ENCODE measurements at regions not wholly inside any gene's neighbourhood (a gene's known extent, or its start where the extent isn't known, plus 50 kb on each side); places are given as distances from the start of the nearest gene placed in this dataset.

GRCh38 chr21:16258844-16259611, 529.2 kb downstream of the USP25 start:
- H3K4me1 ChIP-seq (ENCODE audit: control insufficient read depth, insufficient read depth, low read length), result no peaks in the 10 kb centered on the region
- no peaks in the 10 kb centered on the region for H3K9me3 ChIP-seq (ENCODE audit: control insufficient read depth in 2 of 2, low read length in 2 of 2)
- no peak overlapping the region for H3K9ac ChIP-seq (ENCODE audit: low read length in 2 of 2)
- no peaks in the 10 kb centered on the region for H3K27me3 ChIP-seq (ENCODE audit: control insufficient read depth in 1 of 2, insufficient read depth in 2 of 2, low read length in 2 of 2)
- no peaks in the 10 kb centered on the region for H3K36me3 ChIP-seq (ENCODE audit: control insufficient read depth in 2 of 2, insufficient read depth in 2 of 2, low read length in 2 of 2)
- no peak overlapping the region for H3K27ac ChIP-seq (ENCODE audit: low read length)
- no peak overlapping the region for H3K4me3 ChIP-seq (ENCODE audit: low read length in 2 of 2)

- Histone ChIP-seq H3K27ac (ENCODE audit: low read length) (no peak overlapping the region), H3K36me3 (ENCODE audit: control insufficient read depth in 2 of 2, insufficient read depth in 2 of 2, low read length in 2 of 2) (no peaks in the 10 kb centered on the region), H3K9me3 (ENCODE audit: control insufficient read depth in 2 of 2, low read length in 2 of 2) (no peaks in the 10 kb centered on the region), H3K4me3 (ENCODE audit: low read length in 2 of 2) (no peak overlapping the region), H3K4me1 (ENCODE audit: control insufficient read depth, insufficient read depth, low read length) (no peaks in the 10 kb centered on the region), H3K27me3 (ENCODE audit: control insufficient read depth in 1 of 2, insufficient read depth in 2 of 2, low read length in 2 of 2) (no peaks in the 10 kb centered on the region), H3K9ac (ENCODE audit: low read length in 2 of 2) (no peak overlapping the region)
Observed at GRCh38 chr21:16262091-16262490, 532.3 kb downstream of the USP25 start.

- H3K4me3 ChIP-seq (ENCODE audit: low read length in 2 of 2), result no peak overlapping the region
- no peaks in the 10 kb centered on the region for H3K36me3 ChIP-seq (ENCODE audit: control insufficient read depth in 2 of 2, insufficient read depth in 2 of 2, low read length in 2 of 2)
- H3K27ac ChIP-seq (ENCODE audit: low read length), result no peak overlapping the region
- H3K9ac ChIP-seq (ENCODE audit: low read length in 2 of 2), result no peak overlapping the region
- H3K27me3 ChIP-seq (ENCODE audit: control insufficient read depth in 1 of 2, insufficient read depth in 2 of 2, low read length in 2 of 2), result no peaks in the 10 kb centered on the region
- no peaks in the 10 kb centered on the region for H3K9me3 ChIP-seq (ENCODE audit: control insufficient read depth in 2 of 2, low read length in 2 of 2)
- H3K4me1 ChIP-seq (ENCODE audit: control insufficient read depth, insufficient read depth, low read length), result no peaks in the 10 kb centered on the region
Observed at GRCh38 chr21:16264319-16264718, 534.5 kb downstream of the USP25 start.

GRCh38 chr21:16269476-16269875, 539.7 kb downstream of the USP25 start:
- Histone ChIP-seq H3K36me3 (ENCODE audit: control insufficient read depth in 2 of 2, insufficient read depth in 2 of 2, low read length in 2 of 2) (no peaks in the 10 kb centered on the region), H3K4me3 (ENCODE audit: low read length in 2 of 2) (no peak overlapping the region), H3K27ac (ENCODE audit: low read length) (no peak overlapping the region), H3K27me3 (ENCODE audit: control insufficient read depth in 1 of 2, insufficient read depth in 2 of 2, low read length in 2 of 2) (no peaks in the 10 kb centered on the region), H3K9me3 (ENCODE audit: control insufficient read depth in 2 of 2, low read length in 2 of 2) (no peaks in the 10 kb centered on the region), H3K4me1 (ENCODE audit: control insufficient read depth, insufficient read depth, low read length) (no peaks in the 10 kb centered on the region), H3K9ac (ENCODE audit: low read length in 2 of 2) (no peak overlapping the region)

- Histone ChIP-seq H3K9me3 (ENCODE audit: control insufficient read depth in 2 of 2, low read length in 2 of 2) (peaks cover 0 to 2% of the 10 kb centered on the region in 2 donors), H3K9ac (ENCODE audit: low read length in 2 of 2) (peak overlapping the region in 1 of 2 donors; percentile 13), H3K27ac (ENCODE audit: low read length) (no peak overlapping the region), H3K4me3 (ENCODE audit: low read length in 2 of 2) (peak overlapping the region in 1 of 2 donors; percentile 54), H3K4me1 (ENCODE audit: control insufficient read depth, insufficient read depth, low read length) (no peaks in the 10 kb centered on the region), H3K27me3 (ENCODE audit: control insufficient read depth in 1 of 2, insufficient read depth in 2 of 2, low read length in 2 of 2) (no peaks in the 10 kb centered on the region), H3K36me3 (ENCODE audit: control insufficient read depth in 2 of 2, insufficient read depth in 2 of 2, low read length in 2 of 2) (no peaks in the 10 kb centered on the region)
Observed at GRCh38 chr21:16279731-16280581, 550.2 kb downstream of the USP25 start.

GRCh38 chr21:16280686-16281091, 550.9 kb downstream of the USP25 start:
- Histone ChIP-seq H3K4me1 (ENCODE audit: control insufficient read depth, insufficient read depth, low read length) (no peaks in the 10 kb centered on the region), H3K9me3 (ENCODE audit: control insufficient read depth in 2 of 2, low read length in 2 of 2) (peaks cover 0 to 2% of the 10 kb centered on the region in 2 donors), H3K27me3 (ENCODE audit: control insufficient read depth in 1 of 2, insufficient read depth in 2 of 2, low read length in 2 of 2) (no peaks in the 10 kb centered on the region), H3K36me3 (ENCODE audit: control insufficient read depth in 2 of 2, insufficient read depth in 2 of 2, low read length in 2 of 2) (no peaks in the 10 kb centered on the region), H3K9ac (ENCODE audit: low read length in 2 of 2) (no peak overlapping the region), H3K27ac (ENCODE audit: low read length) (no peak overlapping the region), H3K4me3 (ENCODE audit: low read length in 2 of 2) (peak overlapping the region; percentile 32 to 54)

- no peak overlapping the region for H3K27ac ChIP-seq (ENCODE audit: low read length)
- H3K4me1 ChIP-seq (ENCODE audit: control insufficient read depth, insufficient read depth, low read length), result no peaks in the 10 kb centered on the region
- H3K9ac ChIP-seq (ENCODE audit: low read length in 2 of 2), result no peak overlapping the region
- H3K9me3 ChIP-seq (ENCODE audit: control insufficient read depth in 2 of 2, low read length in 2 of 2), result no peaks in the 10 kb centered on the region
- no peak overlapping the region for H3K4me3 ChIP-seq (ENCODE audit: low read length in 2 of 2)
- H3K36me3 ChIP-seq (ENCODE audit: control insufficient read depth in 2 of 2, insufficient read depth in 2 of 2, low read length in 2 of 2), result no peaks in the 10 kb centered on the region
- H3K27me3 ChIP-seq (ENCODE audit: control insufficient read depth in 1 of 2, insufficient read depth in 2 of 2, low read length in 2 of 2), result no peaks in the 10 kb centered on the region
Observed at GRCh38 chr21:16283516-16283915, 553.7 kb downstream of the USP25 start.

- peak overlapping the region in 1 of 2 donors; percentile 23 for H3K4me3 ChIP-seq (ENCODE audit: low read length in 2 of 2)
- H3K36me3 ChIP-seq (ENCODE audit: control insufficient read depth in 2 of 2, insufficient read depth in 2 of 2, low read length in 2 of 2), result no peaks in the 10 kb centered on the region
- H3K27me3 ChIP-seq (ENCODE audit: control insufficient read depth in 1 of 2, insufficient read depth in 2 of 2, low read length in 2 of 2), result no peaks in the 10 kb centered on the region
- no peak overlapping the region for H3K27ac ChIP-seq (ENCODE audit: low read length)
- H3K9ac ChIP-seq (ENCODE audit: low read length in 2 of 2), result no peak overlapping the region
- H3K4me1 ChIP-seq (ENCODE audit: control insufficient read depth, insufficient read depth, low read length), result no peaks in the 10 kb centered on the region
- no peaks in the 10 kb centered on the region for H3K9me3 ChIP-seq (ENCODE audit: control insufficient read depth in 2 of 2, low read length in 2 of 2)
Observed at GRCh38 chr21:16285605-16286126, 555.9 kb downstream of the USP25 start.

GRCh38 chr21:16287046-16287445, 557.3 kb downstream of the USP25 start:
- Histone ChIP-seq H3K9ac (ENCODE audit: low read length in 2 of 2) (no peak overlapping the region), H3K27me3 (ENCODE audit: control insufficient read depth in 1 of 2, insufficient read depth in 2 of 2, low read length in 2 of 2) (no peaks in the 10 kb centered on the region), H3K36me3 (ENCODE audit: control insufficient read depth in 2 of 2, insufficient read depth in 2 of 2, low read length in 2 of 2) (no peaks in the 10 kb centered on the region), H3K4me1 (ENCODE audit: control insufficient read depth, insufficient read depth, low read length) (no peaks in the 10 kb centered on the region), H3K9me3 (ENCODE audit: control insufficient read depth in 2 of 2, low read length in 2 of 2) (no peaks in the 10 kb centered on the region), H3K4me3 (ENCODE audit: low read length in 2 of 2) (no peak overlapping the region), H3K27ac (ENCODE audit: low read length) (no peak overlapping the region)

GRCh38 chr21:16291296-16291695, 561.5 kb downstream of the USP25 start:
- H3K4me3 ChIP-seq (ENCODE audit: low read length in 2 of 2), result no peak overlapping the region
- H3K9me3 ChIP-seq (ENCODE audit: control insufficient read depth in 2 of 2, low read length in 2 of 2), result no peaks in the 10 kb centered on the region
- no peak overlapping the region for H3K9ac ChIP-seq (ENCODE audit: low read length in 2 of 2)
- H3K27ac ChIP-seq (ENCODE audit: low read length), result no peak overlapping the region
- no peaks in the 10 kb centered on the region for H3K27me3 ChIP-seq (ENCODE audit: control insufficient read depth in 1 of 2, insufficient read depth in 2 of 2, low read length in 2 of 2)
- H3K4me1 ChIP-seq (ENCODE audit: control insufficient read depth, insufficient read depth, low read length), result no peaks in the 10 kb centered on the region
- no peaks in the 10 kb centered on the region for H3K36me3 ChIP-seq (ENCODE audit: control insufficient read depth in 2 of 2, insufficient read depth in 2 of 2, low read length in 2 of 2)
